H9 (cell line): ENCODE measurements at regions not wholly inside any gene's neighbourhood (a gene's known extent, or its start where the extent isn't known, plus 50 kb on each side); places are given as distances from the start of the nearest gene placed in this dataset.

ENCODE experiments used
- DNase-seq: peaks from one replicate; pipeline ENCODE4 v3.0.0-alpha.2; 2017
- H2AFZ ChIP-seq: one replicate; pipeline ENCODE4 v1.6.1; 2013; ENCODE audit warnings: mild to moderate bottlenecking, low read length, control low read depth, moderate library complexity
- H2AK5ac ChIP-seq: 2 replicates; pipeline ENCODE4 v1.6.1; 2013; ENCODE audit warnings: low read length, control low read depth, mixed read lengths; ENCODE audit not compliant: insufficient read length
- H2BK120ac ChIP-seq: one replicate; pipeline ENCODE4 v1.6.1; 2013; ENCODE audit warnings: low read depth, mild to moderate bottlenecking, low read length, control low read depth, inconsistent platforms; ENCODE audit not compliant: poor library complexity, severe bottlenecking
- H2BK12ac ChIP-seq: 2 replicates; pipeline ENCODE4 v1.6.1; 2013; ENCODE audit warnings: low read length, control low read depth, mixed read lengths, low read depth; ENCODE audit not compliant: insufficient read length
- H2BK15ac ChIP-seq: 2 replicates; pipeline ENCODE4 v1.6.1; 2013; ENCODE audit warnings: low read depth, low read length, control low read depth
- H2BK20ac ChIP-seq: one replicate; pipeline ENCODE4 v1.6.1; 2013; ENCODE audit warnings: low read depth, mild to moderate bottlenecking, low read length, control low read depth, inconsistent platforms; ENCODE audit not compliant: poor library complexity, severe bottlenecking
- H2BK5ac ChIP-seq: 2 replicates; pipeline ENCODE4 v1.6.1; 2013; ENCODE audit warnings: low read length, control low read depth, mixed read lengths; ENCODE audit not compliant: insufficient read length
- H3K14ac ChIP-seq: 2 replicates; pipeline ENCODE4 v1.6.1; 2013; ENCODE audit warnings: low read length, control low read depth; ENCODE audit not compliant: insufficient read depth
- H3K18ac ChIP-seq: 2 replicates; pipeline ENCODE4 v1.6.1; 2013; ENCODE audit warnings: low read depth, mild to moderate bottlenecking, mixed read lengths, low read length, control low read depth; ENCODE audit not compliant: insufficient read length
- H3K23ac ChIP-seq: 2 replicates; pipeline ENCODE4 v1.6.1; 2013; ENCODE audit warnings: low read length, control low read depth, mixed read lengths, low read depth; ENCODE audit not compliant: insufficient read length
- H3K23me2 ChIP-seq: 2 replicates; pipeline ENCODE4 v1.6.1; 2013; ENCODE audit warnings: low read depth, mild to moderate bottlenecking, mixed read lengths, low read length, control low read depth; ENCODE audit not compliant: insufficient read length, poor library complexity, severe bottlenecking
- H3K27ac ChIP-seq: 2 replicates; pipeline ENCODE4 v1.5.1; 2013; ENCODE audit warnings: low read length, control low read depth, mixed read lengths, low read depth; ENCODE audit not compliant: insufficient read length
- H3K27me3 ChIP-seq: 2 replicates; pipeline ENCODE4 v1.6.1; 2013; ENCODE audit warnings: low read length, control low read depth, inconsistent platforms; ENCODE audit not compliant: insufficient read depth
- H3K4ac ChIP-seq: 2 replicates; pipeline ENCODE4 v1.6.1; 2013; ENCODE audit warnings: low read depth, mild to moderate bottlenecking, control low read depth, inconsistent platforms, low read length, moderate library complexity
- H3K4me1 ChIP-seq: 2 replicates; pipeline ENCODE4 v1.6.1; 2013; ENCODE audit warnings: low read length, control low read depth, inconsistent platforms; ENCODE audit not compliant: insufficient read depth
- H3K4me2 ChIP-seq: 2 replicates; pipeline ENCODE4 v1.6.1; 2013; ENCODE audit warnings: low read length, control low read depth, mixed read lengths; ENCODE audit not compliant: insufficient read length, insufficient read depth
- H3K56ac ChIP-seq: 2 replicates; pipeline ENCODE4 v1.6.1; 2013; ENCODE audit warnings: low read depth, mild to moderate bottlenecking, mixed read lengths, low read length, control low read depth; ENCODE audit not compliant: insufficient read length
- H3K79me1 ChIP-seq: 2 replicates; pipeline ENCODE4 v1.6.1; 2013; ENCODE audit warnings: low read depth, mild to moderate bottlenecking, moderate library complexity, low read length, control low read depth, inconsistent platforms; ENCODE audit not compliant: insufficient read depth, poor library complexity, severe bottlenecking
- H3K79me2 ChIP-seq: 2 replicates; pipeline ENCODE4 v1.6.1; 2013; ENCODE audit warnings: low read length, control low read depth, inconsistent platforms; ENCODE audit not compliant: insufficient read depth
- H3K9ac ChIP-seq: 2 replicates; pipeline ENCODE4 v1.6.1; 2013; ENCODE audit warnings: low read length, control low read depth, mixed read lengths; ENCODE audit not compliant: insufficient read length; ENCODE audit errors: extremely low read depth
- H3K9me3 ChIP-seq: one replicate; pipeline ENCODE4 v1.6.1; 2013; ENCODE audit warnings: low read depth, low read length, inconsistent platforms; ENCODE audit not compliant: control insufficient read depth
- H3T11ph ChIP-seq: one replicate; pipeline ENCODE4 v1.6.1; 2013; ENCODE audit warnings: mild to moderate bottlenecking, low read length, control low read depth, inconsistent platforms
- H4K20me1 ChIP-seq: one replicate; pipeline ENCODE4 v1.6.1; 2013; ENCODE audit not compliant: control insufficient read depth, insufficient read length, insufficient read depth
- H4K5ac ChIP-seq: 2 replicates; pipeline ENCODE4 v1.6.1; 2013; ENCODE audit warnings: low read depth, mild to moderate bottlenecking, mixed read lengths, low read length, control low read depth; ENCODE audit not compliant: insufficient read length
- H4K8ac ChIP-seq: replicated peaks from 2 replicates; pipeline ENCODE4 v1.6.1; 2013; ENCODE audit warnings: low read length, control low read depth, mixed read lengths, low read depth; ENCODE audit not compliant: insufficient read length
- H4K91ac ChIP-seq: 2 replicates; pipeline ENCODE4 v1.6.1; 2013; ENCODE audit warnings: low read depth, mild to moderate bottlenecking, moderate library complexity, mixed read lengths, low read length, control low read depth; ENCODE audit not compliant: insufficient read length
- H3K27ac Mint-ChIP-seq, 3 experiments: 2 replicates in 2 of 3; 3 replicates in 1 of 3; pipeline ENCODE4 v1.8.0; 2020 to 2021; ENCODE audit warnings: mixed read lengths in 3 of 3, mild to moderate bottlenecking in 1 of 3, moderate library complexity in 1 of 3
- H3K27me3 Mint-ChIP-seq: 2 replicates; pipeline ENCODE4 v1.8.0; 2021; ENCODE audit warnings: low read depth, mild to moderate bottlenecking, moderate library complexity, mixed read lengths
- H3K36me3 Mint-ChIP-seq, 3 experiments: 2 replicates in 2 of 3; 3 replicates in 1 of 3; pipeline ENCODE4 v1.8.0; 2020 to 2021; ENCODE audit warnings: low read depth in 3 of 3, mixed read lengths in 3 of 3; ENCODE audit not compliant: insufficient read depth in 1 of 3
- H3K4me1 Mint-ChIP-seq, 2 experiments: 2 replicates each; pipeline ENCODE4 v1.8.0; 2020; ENCODE audit warnings: mixed read lengths in 2 of 2
- H3K4me3 Mint-ChIP-seq, 2 experiments: 2 replicates in 1 of 2; 3 replicates in 1 of 2; pipeline ENCODE4 v1.8.0; 2020 to 2021; ENCODE audit warnings: mild to moderate bottlenecking in 2 of 2, mixed read lengths in 2 of 2, moderate library complexity in 1 of 2
- H3K9me3 Mint-ChIP-seq, 2 experiments: 2 replicates in 1 of 2; 3 replicates in 1 of 2; pipeline ENCODE4 v1.8.0; 2020; ENCODE audit warnings: mild to moderate bottlenecking in 2 of 2, mixed read lengths in 2 of 2, moderate library complexity in 1 of 2
- CTCF ChIP-seq: fragments of 200-600 bp; sonication (generic); conservative IDR thresholded peaks from 3 replicates; pipeline ENCODE4 v1.8.0; 2021; ENCODE audit warnings: antibody characterized with exemption, mild to moderate bottlenecking
- WGBS: extraction: QIAGEN DNeasy Blood & Tissue Kit; methylation state at CpG from one replicate; pipeline ENCODE4 v1.1.7; 2013; ENCODE audit warnings: missing lambda C conversion rate, low lambda C conversion rate, mixed read lengths; ENCODE audit not compliant: insufficient read length; ENCODE audit errors: extremely low coverage; 5-methylcytosine and 5-hydroxymethylcytosine counted together

DNA sequence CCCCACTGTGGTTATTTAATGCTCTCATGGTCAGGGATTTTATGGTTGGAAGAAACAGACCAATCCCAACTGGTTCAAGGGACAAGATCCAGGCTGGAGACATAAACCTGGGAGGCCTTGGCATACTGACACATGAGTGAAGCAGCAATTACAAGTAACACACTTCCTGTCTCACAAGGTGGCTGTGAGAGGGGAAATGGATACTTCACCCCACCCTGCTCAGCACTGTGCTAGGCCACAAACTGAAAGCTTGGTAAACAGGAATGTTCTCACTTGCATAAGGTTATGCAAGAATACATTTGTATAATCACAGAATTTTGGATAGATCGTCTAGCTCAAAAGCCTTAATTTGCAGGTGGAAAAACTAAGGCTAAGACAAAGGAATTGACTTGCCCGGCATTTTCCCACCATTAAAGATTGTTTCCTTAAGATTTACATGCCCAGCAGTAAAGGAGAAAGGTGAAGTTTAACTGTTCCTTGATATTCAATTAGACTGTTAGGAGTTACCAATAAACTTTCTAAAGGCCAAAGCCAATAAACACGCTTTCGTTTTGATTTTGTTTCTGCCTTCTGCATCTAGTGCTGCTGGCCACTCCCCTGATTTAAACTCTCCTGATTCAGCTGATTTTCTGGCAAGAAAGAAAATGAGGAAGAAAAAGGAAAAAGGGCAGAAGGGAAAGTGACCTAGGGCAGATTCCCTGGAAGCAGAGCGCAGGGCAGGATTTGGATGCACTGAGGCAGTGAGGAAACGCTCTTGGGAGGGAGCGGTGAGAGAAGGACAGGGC lies 215.6 kb upstream of the CDH5 start:
- no peak overlapping the region for H3K4me3 Mint-ChIP-seq
- Histone ChIP-seq H3K14ac (no peak overlapping the region), H2BK5ac (no peak overlapping the region), H3K23me2 (no peaks in the 10 kb centered on the region), H3K27ac (no peak overlapping the region), H3K4ac (no peak overlapping the region), H4K5ac (no peak overlapping the region), H3K79me2 (no peaks in the 10 kb centered on the region), H3K4me2 (no peak overlapping the region), H2AFZ (no peak overlapping the region), H3K9ac (no peak overlapping the region), H2BK12ac (no peak overlapping the region), H3K79me1 (no peaks in the 10 kb centered on the region), H4K20me1 (no peaks in the 10 kb centered on the region), H2BK120ac (no peak overlapping the region), H3K9me3 (no peaks in the 10 kb centered on the region), H3T11ph (no peak overlapping the region), H3K4me1 (peaks cover 4% of the 10 kb centered on the region; the same call in 1 of the 2 replicates), H3K23ac (no peak overlapping the region), H4K91ac (no peak overlapping the region), H3K56ac (no peak overlapping the region), H2BK15ac (no peak overlapping the region), H2BK20ac (no peak overlapping the region), H4K8ac (no peak overlapping the region), H3K27me3 (no peaks in the 10 kb centered on the region), H3K18ac (no peak overlapping the region), H2AK5ac (no peak overlapping the region)
- no peak for TF ChIP-seq CTCF
- no CpG with 5 or more reads among the region's 7 CpGs for WGBS
- no peak overlapping the region; a peak in 1 of 7 replicates for H3K27ac Mint-ChIP-seq
- peaks cover 1% of the 10 kb centered on the region for H3K27me3 Mint-ChIP-seq
- DNase-seq, result no peak
- peaks cover 0 to 6% of the 10 kb centered on the region in 2 experiments; a peak in 2 of 4 replicates for H3K4me1 Mint-ChIP-seq
- H3K36me3 Mint-ChIP-seq, result no peaks in the 10 kb centered on the region
- no peaks in the 10 kb centered on the region for H3K9me3 Mint-ChIP-seq
